Cardiac septum (tissue), 1 donor: ENCODE measurements at regions not wholly inside any gene's neighbourhood (a gene's known extent, or its start where the extent isn't known, plus 50 kb on each side); places are given as distances from the start of the nearest gene placed in this dataset.

Experiments used
- DNase-seq: peaks from one replicate; pipeline ENCODE4 v3.0.0-alpha.2; 2020; ENCODE audit warnings: low spot score
- intact Hi-C: fragments of 100-400 bp; cut with DNase I; formaldehyde crosslinking; loops from one replicate; pipeline ENCODE4 v1.14.0; 2022
- donor health status: DM: no; HTN: no; CAD: no.

DNA sequence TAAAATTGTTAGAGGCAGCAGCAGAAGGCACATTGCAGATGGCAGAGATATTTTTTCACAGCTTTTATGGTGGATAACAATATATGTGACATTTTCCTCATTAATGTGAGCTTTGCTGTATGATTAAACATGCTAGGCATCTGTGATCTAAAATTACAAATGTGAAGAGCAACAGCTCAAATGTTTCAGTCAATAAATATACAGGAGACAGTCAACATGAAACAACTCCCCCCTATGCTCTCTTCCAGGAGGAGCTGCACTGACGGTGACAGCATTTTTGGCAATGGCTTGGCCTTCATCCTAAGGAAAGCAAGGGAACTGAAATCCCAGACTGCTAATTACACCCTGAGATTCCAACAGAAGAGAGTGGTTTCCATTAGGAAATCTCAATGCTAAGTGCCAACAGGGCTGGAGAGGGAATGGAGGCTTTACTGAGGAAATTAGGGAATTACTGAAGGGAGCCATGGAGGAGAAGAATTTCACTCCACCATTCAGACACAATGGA is 51.4 kb upstream of the GRB10 start:
- DNase-seq = no peak
- intact Hi-C loops = no loop called here

DNA sequence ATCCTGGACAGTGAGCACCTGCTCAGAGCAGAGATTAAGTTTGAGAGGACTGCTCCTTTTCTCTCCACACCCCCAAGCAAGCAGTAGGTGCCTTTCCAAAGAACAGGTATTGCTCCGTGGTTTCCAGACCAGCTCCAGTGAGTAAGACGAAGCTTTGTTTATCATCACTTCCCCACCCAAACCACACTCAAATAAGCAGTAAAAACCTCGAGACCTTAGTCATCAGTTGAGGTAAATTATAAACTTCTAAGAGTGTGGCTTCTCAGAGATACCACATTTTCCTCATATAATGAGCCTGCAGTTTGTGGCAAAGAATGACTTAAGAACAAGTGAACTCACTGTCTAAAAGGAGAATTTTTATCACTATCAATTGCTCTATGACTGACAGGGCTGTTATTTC is 50.0 kb upstream of the GRB10 start:
- DNase-seq = no peak
- intact Hi-C loops = no loop called here
